HG03159 (cell line): ENCODE measurements at regions not wholly inside any gene's neighbourhood (a gene's known extent, or its start where the extent isn't known, plus 50 kb on each side); places are given as distances from the start of the nearest gene placed in this dataset.

Source experiments
- ATAC-seq: cut with Tn5 transposase; IDR thresholded peaks from one replicate; pipeline ENCODE4 v1.9.1; 2021; ENCODE audit warnings: mild to moderate bottlenecking, moderate library complexity; ENCODE audit not compliant: unreplicated experiment

GRCh38 chr6:165987483-165988301 lies 180.0 kb downstream of the TBXT start:
- no peak for ATAC-seq

- no peak for ATAC-seq
Measured at GRCh38 chr6:165986914-165987482, 180.7 kb downstream of the TBXT start.

GRCh38 chr6:165986311-165986913 lies 181.2 kb downstream of the TBXT start:
- ATAC-seq = no peak

GRCh38 chr6:165985806-165986299 lies 181.8 kb downstream of the TBXT start:
- no peak for ATAC-seq

GRCh38 chr6:165985281-165985805 lies 182.3 kb downstream of the TBXT start:
- no peak for ATAC-seq

- ATAC-seq = no peak
Measured at GRCh38 chr6:165984729-165985275, 182.8 kb downstream of the TBXT start.

GRCh38 chr6:165983112-165984072 lies 184.3 kb downstream of the TBXT start:
- no peak for ATAC-seq

GRCh38 chr6:165978476-165978875 lies 189.2 kb downstream of the TBXT start:
- ATAC-seq = no peak

- no peak for ATAC-seq
Measured at GRCh38 chr6:165976684-165977083, 191.0 kb downstream of the TBXT start.

GRCh38 chr6:165974817-165975216 lies 192.8 kb downstream of the TBXT start:
- no peak for ATAC-seq

GRCh38 chr6:165973473-165973872 lies 194.2 kb downstream of the TBXT start:
- no peak for ATAC-seq

- ATAC-seq = no peak
Measured at GRCh38 chr6:165972139-165972802, 195.4 kb downstream of the TBXT start.

GRCh38 chr6:165971202-165971601 lies 196.4 kb downstream of the TBXT start:
- ATAC-seq = no peak

GRCh38 chr6:165970001-165970400 lies 197.7 kb downstream of the TBXT start:
- no peak for ATAC-seq

GRCh38 chr6:165969184-165969583 lies 198.5 kb downstream of the TBXT start:
- no peak for ATAC-seq

- no peak for ATAC-seq
Measured at GRCh38 chr6:165968408-165968807, 199.2 kb downstream of the TBXT start.

GRCh38 chr6:165967810-165968407 lies 199.7 kb downstream of the TBXT start:
- no peak for ATAC-seq

GRCh38 chr6:165963750-165964149 lies 203.9 kb downstream of the TBXT start:
- ATAC-seq = no peak

GRCh38 chr6:165962366-165962765 lies 205.3 kb downstream of the TBXT start:
- ATAC-seq = no peak
